GM12892 (cell line): ENCODE measurements at regions not wholly inside any gene's neighbourhood (a gene's known extent, or its start where the extent isn't known, plus 50 kb on each side); places are given as distances from the start of the nearest gene placed in this dataset.
"Not testable (repeated sequence)": the region's sequence is repeated elsewhere in the genome, so short reads cannot be mapped to it uniquely, and the experiment has no call there.

ENCODE experiments used
- DNase-seq: peaks from one replicate; pipeline ENCODE4 v3.0.0; 2011; ENCODE audit not compliant: insufficient read length
- FAIRE-seq: peaks from 2 replicates; lab custom pipeline; 2011; peaks lifted over from hg19 to GRCh38; lab: Jason Lieb, UNC
- POLR2A ChIP-seq: IDR thresholded peaks from 2 replicates; pipeline ENCODE4 v1.6.1; 2011; ENCODE audit warnings: low read depth, low read length, control low read depth
- POLR2AphosphoS5 ChIP-seq: IDR thresholded peaks from 2 replicates; pipeline ENCODE4 v1.6.1; 2011; ENCODE audit warnings: low read depth, low read length, control low read depth
- TAF1 ChIP-seq: IDR thresholded peaks from 2 replicates; pipeline ENCODE4 v1.6.1; 2011; ENCODE audit warnings: low read depth, mild to moderate bottlenecking, control low read depth, low read length, borderline replicate concordance

GRCh38 chr6:135608031-135608430 is 110.5 kb upstream of the AHI1 start:
- TF ChIP-seq POLR2A (no peak), POLR2AphosphoS5 (no peak), TAF1 (no peak)
- FAIRE-seq (no peak), DNase-seq (no peak)

GRCh38 chr6:135610192-135610591 is 112.7 kb upstream of the AHI1 start:
- FAIRE-seq, DNase-seq: not testable (repeated sequence)

GRCh38 chr6:135616655-135617054 is 119.1 kb upstream of the AHI1 start:
- FAIRE-seq, result no peak
- DNase-seq, result no peak
- no peak for TF ChIP-seq TAF1
- no peak for TF ChIP-seq POLR2A
- TF ChIP-seq POLR2AphosphoS5, result no peak

- no peak for TF ChIP-seq POLR2A
- DNase-seq (no peak), FAIRE-seq (no peak)
These were observed 119.7 kb upstream of the AHI1 start for GRCh38 chr6:135617222-135617621.

- TF ChIP-seq TAF1 (no peak), POLR2A (no peak), POLR2AphosphoS5 (no peak)
- no peak for DNase-seq
- no peak for FAIRE-seq
These were observed 124.5 kb upstream of the AHI1 start for GRCh38 chr6:135622081-135622480.

- FAIRE-seq, result no peak
These were observed 126.4 kb upstream of the AHI1 start for GRCh38 chr6:135623979-135624378.

GRCh38 chr6:135624402-135625295 is 127.1 kb upstream of the AHI1 start:
- DNase-seq (no peak), FAIRE-seq (no peak)
- TF ChIP-seq POLR2AphosphoS5 (no peak), POLR2A (no peak), TAF1 (no peak)

More at GRCh38 chr6:135623979-135624378, 126.4 kb upstream of the AHI1 start:
- no peak for TF ChIP-seq TAF1
- no peak for TF ChIP-seq POLR2AphosphoS5
- no peak for TF ChIP-seq POLR2A
- no peak for DNase-seq

GRCh38 chr6:135626001-135626400 is 128.5 kb upstream of the AHI1 start:
- DNase-seq, FAIRE-seq: not testable (repeated sequence)

- DNase-seq (no peak), FAIRE-seq (no peak)
- no peak for TF ChIP-seq POLR2AphosphoS5
- TF ChIP-seq TAF1, result no peak
- no peak for TF ChIP-seq POLR2A
These were observed 129.7 kb upstream of the AHI1 start for GRCh38 chr6:135627092-135627715.

- DNase-seq, result no peak
- TF ChIP-seq TAF1 (no peak), POLR2A (no peak), POLR2AphosphoS5 (no peak)
These were observed 133.3 kb upstream of the AHI1 start for GRCh38 chr6:135630789-135631376.

GRCh38 chr6:135631821-135632220 is 134.3 kb upstream of the AHI1 start:
- no peak for TF ChIP-seq POLR2AphosphoS5
- no peak for TF ChIP-seq POLR2A
- no peak for TF ChIP-seq TAF1
- no peak for FAIRE-seq
- DNase-seq, result no peak

More at GRCh38 chr6:135630789-135631376, 133.3 kb upstream of the AHI1 start:
- no peak for FAIRE-seq

- TF ChIP-seq POLR2AphosphoS5, result no peak
- no peak for TF ChIP-seq TAF1
- TF ChIP-seq POLR2A, result no peak
- no peak for DNase-seq
- no peak for FAIRE-seq
These were observed 136.0 kb upstream of the AHI1 start for GRCh38 chr6:135633573-135633972.
